Activated effector memory CD4-positive, alpha-beta T cell treated with Interleukin-2 at 50 U/mL for 16 hours (primary cell): ENCODE measurements at regions not wholly inside any gene's neighbourhood (a gene's known extent, or its start where the extent isn't known, plus 50 kb on each side); places are given as distances from the start of the nearest gene placed in this dataset.

Source experiments
- DNase-seq: peaks from one replicate; pipeline ENCODE4 v3.0.0-alpha.2; 2020

- no peak for DNase-seq
These were observed 303.4 kb downstream of the RAB28 start for GRCh38 chr4:13180701-13181100.

GRCh38 chr4:13178621-13179020 is 305.5 kb downstream of the RAB28 start:
- no peak for DNase-seq

DNA sequence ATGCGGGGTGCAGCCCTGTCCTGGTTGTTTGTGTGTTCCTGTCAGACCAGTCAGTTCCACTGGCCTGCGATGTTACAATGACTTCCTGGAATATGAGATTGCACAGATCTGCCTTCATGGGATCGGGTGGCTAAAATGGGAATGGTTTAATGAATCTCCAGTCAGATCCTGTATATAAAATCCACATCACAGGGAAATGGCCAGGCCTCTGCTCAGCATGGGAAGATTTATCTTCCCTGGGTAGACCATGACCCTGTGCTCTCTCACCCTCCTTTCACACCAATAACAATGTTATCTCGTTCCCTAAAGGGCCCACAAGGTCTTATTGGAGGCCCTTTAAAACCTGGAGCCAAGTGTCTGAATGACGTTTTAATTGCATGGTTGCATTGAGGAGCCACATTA is 307.4 kb downstream of the RAB28 start:
- no peak for DNase-seq

DNA sequence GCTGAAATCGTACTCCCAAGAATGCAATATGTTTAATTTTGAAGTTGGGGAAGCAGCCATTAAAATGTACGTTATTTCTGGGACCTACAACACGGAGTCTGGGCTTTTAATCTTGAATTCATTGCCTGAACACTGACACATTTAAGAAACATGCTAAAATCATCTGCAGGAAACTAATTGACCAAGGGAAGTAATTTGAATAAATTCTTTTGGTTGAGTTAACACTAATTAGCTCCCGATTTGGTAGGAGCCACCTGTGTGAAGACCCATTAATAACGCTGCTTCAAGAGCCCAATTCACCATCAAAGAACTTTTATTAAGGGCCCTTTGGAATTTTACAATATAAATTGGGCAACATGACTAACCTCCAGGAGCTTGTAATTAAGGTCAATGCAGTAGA is 309.2 kb downstream of the RAB28 start:
- no peak for DNase-seq

DNA sequence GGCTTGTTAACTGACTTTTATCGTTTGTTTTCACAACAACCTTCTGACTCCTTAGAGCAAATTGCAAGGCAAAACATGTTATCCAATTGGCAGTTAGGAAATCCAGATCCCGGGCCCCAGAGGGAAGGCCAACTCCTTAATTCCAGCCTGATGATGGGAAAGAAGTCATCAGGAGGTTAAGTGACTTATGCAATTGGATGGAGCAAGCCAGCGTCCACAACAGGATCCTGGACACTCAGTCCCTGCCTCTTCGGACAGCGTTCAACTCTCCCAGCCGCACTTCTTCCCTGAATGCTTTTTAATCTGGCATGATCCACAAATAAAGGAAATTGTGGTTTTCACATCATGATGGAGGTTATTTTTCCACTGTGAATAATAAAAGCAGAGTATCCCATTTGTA is 310.1 kb downstream of the RAB28 start:
- DNase-seq = no peak

GRCh38 chr4:13171292-13172057 is 312.7 kb downstream of the RAB28 start:
- no peak for DNase-seq

DNA sequence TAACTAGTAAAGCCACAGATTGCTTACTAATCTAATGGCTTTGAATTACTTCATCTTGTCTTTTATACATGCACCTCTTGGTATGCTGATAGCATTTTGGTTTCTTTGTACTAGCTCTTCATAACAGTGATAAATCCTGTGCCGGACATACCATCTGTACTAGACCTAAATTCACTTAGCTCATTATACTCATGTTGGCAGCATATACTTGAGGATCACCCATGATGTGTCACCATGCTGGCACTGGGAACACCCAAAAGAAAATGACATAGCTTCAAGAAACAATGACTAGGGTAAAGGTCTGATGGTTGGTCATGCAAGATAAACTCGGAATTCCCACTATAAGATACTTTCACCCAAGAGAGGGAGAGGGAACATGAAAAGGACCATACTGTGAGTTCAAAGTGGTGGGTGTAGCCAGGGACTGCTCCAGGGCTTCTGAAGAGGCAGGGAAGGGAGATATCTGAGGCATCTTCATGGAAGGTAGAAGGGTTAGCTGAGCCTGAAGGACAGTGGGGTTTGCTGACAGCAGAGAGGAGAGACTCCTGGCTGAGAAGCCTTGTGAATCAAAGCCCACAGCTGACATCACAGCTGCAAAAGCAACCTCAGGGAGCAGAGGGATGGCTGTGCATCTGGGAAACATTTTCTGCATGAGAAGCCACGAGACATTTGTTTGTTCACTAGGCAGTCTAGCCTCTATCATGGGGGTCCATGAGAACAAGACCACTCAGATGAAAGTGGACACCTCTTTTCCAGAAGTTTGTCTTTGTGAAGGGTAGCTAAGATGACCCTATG is 314.2 kb downstream of the RAB28 start:
- no peak for DNase-seq

GRCh38 chr4:13168326-13168725 is 315.8 kb downstream of the RAB28 start:
- DNase-seq = no peak

DNA sequence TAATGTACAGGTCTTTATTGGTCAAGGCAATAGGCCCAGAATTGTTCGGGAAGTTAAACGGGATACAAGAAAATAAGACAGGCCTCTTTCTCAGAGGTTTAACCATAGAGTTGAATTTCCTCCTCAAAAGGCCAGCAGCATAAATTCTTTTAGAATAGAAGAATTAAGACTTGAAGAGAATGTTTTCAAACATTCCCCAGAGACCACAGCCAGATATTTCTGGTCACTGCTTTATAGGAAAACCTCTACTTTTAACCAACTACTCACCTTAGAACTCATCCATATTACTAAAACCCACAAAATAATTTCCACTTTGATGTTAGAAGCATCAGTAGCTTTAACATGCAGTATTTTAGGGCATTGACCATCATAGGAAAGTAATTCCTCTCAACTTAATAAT is 317.9 kb downstream of the RAB28 start:
- no peak for DNase-seq

- no peak for DNase-seq
These were observed 319.3 kb downstream of the RAB28 start for GRCh38 chr4:13164783-13165331.

DNA sequence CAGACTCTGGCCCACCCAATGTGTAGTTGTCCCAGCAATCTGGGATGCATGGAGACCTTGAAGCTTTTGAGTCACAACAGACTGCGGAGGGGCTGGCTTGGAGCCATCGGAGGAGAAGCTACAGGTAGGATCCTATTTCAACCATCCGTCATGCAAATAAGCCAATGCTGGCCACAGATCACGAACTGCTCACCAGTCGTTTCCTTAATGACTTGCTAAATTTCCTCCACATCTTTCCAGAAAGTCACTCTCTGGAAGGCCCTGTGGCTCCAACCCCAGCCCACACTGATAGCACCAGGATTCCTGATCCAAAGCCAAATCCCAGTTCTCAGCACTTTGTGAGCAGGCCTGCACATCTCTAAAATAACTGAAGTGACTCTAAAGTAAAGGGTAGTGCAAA is 321.3 kb downstream of the RAB28 start:
- no peak for DNase-seq

- no peak for DNase-seq
These were observed 323.2 kb downstream of the RAB28 start for GRCh38 chr4:13160920-13161319.

GRCh38 chr4:13159041-13159620 is 325.0 kb downstream of the RAB28 start:
- DNase-seq = no peak

- no peak for DNase-seq
These were observed 332.9 kb downstream of the RAB28 start for GRCh38 chr4:13151194-13151593.

- DNase-seq = no peak
These were observed 340.7 kb downstream of the RAB28 start for GRCh38 chr4:13143222-13144070.

GRCh38 chr4:13142726-13143125 is 341.4 kb downstream of the RAB28 start:
- no peak for DNase-seq

GRCh38 chr4:13142191-13142590 is 341.9 kb downstream of the RAB28 start:
- DNase-seq = no peak

- no peak for DNase-seq
These were observed 346.8 kb downstream of the RAB28 start for GRCh38 chr4:13137390-13137789.

DNA sequence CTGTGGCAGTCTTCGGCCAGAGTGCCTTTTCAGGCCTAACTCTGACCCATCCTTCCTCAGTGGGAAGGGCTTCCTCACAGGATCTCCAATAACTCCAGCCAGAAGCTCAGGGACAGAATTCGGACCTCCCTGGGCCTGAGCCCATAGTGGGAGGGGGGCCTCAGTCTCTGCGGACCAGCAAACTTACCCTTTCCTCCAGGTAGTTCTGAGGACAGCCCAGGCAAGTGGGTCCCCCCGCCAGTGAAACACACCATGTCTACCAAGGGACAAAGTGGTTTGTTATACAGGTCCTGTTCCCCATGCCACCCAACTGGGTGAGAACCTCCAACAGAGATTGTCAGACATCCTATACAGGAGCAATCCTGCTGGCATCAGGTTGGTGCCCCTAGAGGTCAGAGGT is 350.4 kb downstream of the RAB28 start:
- no peak for DNase-seq

GRCh38 chr4:13130848-13131247 is 353.3 kb downstream of the RAB28 start:
- no peak for DNase-seq

- DNase-seq = no peak
These were observed 355.0 kb downstream of the RAB28 start for GRCh38 chr4:13129095-13129494.

DNA sequence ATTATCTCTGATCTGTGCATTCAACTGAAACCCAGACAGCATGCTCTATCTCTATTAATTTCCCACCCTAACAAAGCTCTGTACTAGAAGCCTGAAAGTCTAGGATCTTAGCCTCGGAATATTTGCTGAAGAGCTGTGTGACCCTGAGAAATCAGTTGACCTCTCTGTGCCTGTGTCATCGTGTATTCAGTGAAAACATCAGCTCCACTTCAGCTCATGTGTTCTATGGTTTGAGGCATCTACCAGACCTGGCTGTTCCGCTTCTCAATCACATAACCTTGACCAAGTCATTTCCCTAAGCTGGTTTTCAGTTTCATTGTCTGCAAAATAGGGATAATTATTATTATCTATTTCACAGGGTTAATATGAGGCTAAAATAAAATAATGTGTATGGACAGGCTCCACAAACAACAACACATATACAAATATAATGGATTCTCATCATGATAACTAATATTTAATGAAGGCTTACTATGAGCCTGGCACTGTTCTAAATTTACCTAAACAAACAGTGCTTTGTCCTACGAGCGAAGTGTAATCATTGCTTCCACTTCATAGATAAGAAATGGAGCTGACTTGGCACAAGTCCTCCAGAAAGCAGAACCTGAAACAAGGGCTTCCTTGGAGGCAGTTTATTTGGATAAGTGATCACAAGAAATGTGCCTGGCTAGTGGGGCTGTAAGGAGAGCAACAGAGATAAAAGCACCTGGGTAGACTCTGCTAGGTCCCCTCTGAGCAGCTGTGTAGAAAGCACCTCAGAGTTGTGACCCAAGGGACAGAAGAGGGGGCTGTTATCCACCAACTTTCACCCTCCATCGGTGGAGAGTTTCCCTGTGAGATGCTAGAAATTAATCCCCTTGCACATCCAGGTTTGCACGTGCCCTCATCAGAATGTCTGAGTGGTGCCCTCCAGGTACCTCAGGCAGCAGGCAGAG is 356.9 kb downstream of the RAB28 start:
- no peak for DNase-seq
